SK-N-SH treated with all-trans-retinoic acid at 6 μM for 48 hours (cell line): ENCODE measurements at regions not wholly inside any gene's neighbourhood (a gene's known extent, or its start where the extent isn't known, plus 50 kb on each side); places are given as distances from the start of the nearest gene placed in this dataset.

Experiments used
- ATAC-seq: fragments of 200-7000 bp; cut with Tn5 transposase; 3 replicates; pipeline ENCODE4 v1.9.1; 2020; ENCODE audit warnings: mild to moderate bottlenecking, moderate library complexity
- ARNTL ChIP-seq: fragments of 450-650 bp; formaldehyde crosslinking; IDR thresholded peaks from 2 replicates; pipeline ENCODE4 v1.5.0; 2020; ENCODE audit warnings: low read depth, mild to moderate bottlenecking, moderate library complexity, borderline replicate concordance
- ESRRG ChIP-seq: fragments of 250-450 bp; sonication (Bioruptor Pico); IDR thresholded peaks from 2 replicates; pipeline ENCODE4 v1.6.1; 2021; ENCODE audit warnings: mild to moderate bottlenecking
- GLIS3 ChIP-seq: fragments of 250-450 bp; sonication (Bioruptor Pico); IDR thresholded peaks from 2 replicates; pipeline ENCODE4 v1.5.0; 2020; ENCODE audit warnings: mild to moderate bottlenecking, moderate library complexity
- ISL1 ChIP-seq: fragments of 250-450 bp; sonication (Bioruptor Pico); IDR thresholded peaks from 2 replicates; pipeline ENCODE4 v2.1.2; 2022; ENCODE audit warnings: mild to moderate bottlenecking, moderate library complexity
- OSR1 ChIP-seq: fragments of 250-450 bp; sonication (Bioruptor Pico); IDR thresholded peaks from 2 replicates; pipeline ENCODE4 v1.8.0; 2022; ENCODE audit warnings: moderate library complexity, mild to moderate bottlenecking, inconsistent platforms
- PPARA ChIP-seq: fragments of 250-450 bp; sonication (Bioruptor Pico); IDR thresholded peaks from 2 replicates; pipeline ENCODE4 v1.5.0; 2020; ENCODE audit warnings: mild to moderate bottlenecking, borderline replicate concordance
- RARB ChIP-seq: fragments of 250-450 bp; sonication (Bioruptor Pico); IDR thresholded peaks from 2 replicates; pipeline ENCODE4 v1.8.0; 2021; ENCODE audit warnings: mild to moderate bottlenecking, moderate library complexity
- SNAI2 ChIP-seq: fragments of 250-450 bp; sonication (Bioruptor Pico); IDR thresholded peaks from 2 replicates; pipeline ENCODE4 v1.5.0; 2020; ENCODE audit warnings: mild to moderate bottlenecking, moderate library complexity
- TCF4 ChIP-seq: fragments of 250-450 bp; sonication (Bioruptor Pico); IDR thresholded peaks from 2 replicates; pipeline ENCODE4 v1.8.0; 2021; ENCODE audit warnings: mild to moderate bottlenecking, moderate library complexity, borderline replicate concordance
- TOX ChIP-seq: fragments of 250-450 bp; sonication (Bioruptor Pico); IDR thresholded peaks from 2 replicates; pipeline ENCODE4 v1.8.0; 2021; ENCODE audit warnings: mild to moderate bottlenecking, moderate library complexity, borderline replicate concordance
- ZC3H10 ChIP-seq: fragments of 250-450 bp; sonication (Bioruptor Pico); IDR thresholded peaks from 2 replicates; pipeline ENCODE4 v1.5.1; 2021; ENCODE audit warnings: mild to moderate bottlenecking, moderate library complexity
- ZFP30 ChIP-seq: fragments of 450-650 bp; formaldehyde crosslinking; IDR thresholded peaks from 2 replicates; pipeline ENCODE4 v1.5.0; 2022; ENCODE audit warnings: mild to moderate bottlenecking, moderate library complexity
- ZNF565 ChIP-seq: fragments of 450-650 bp; formaldehyde crosslinking; conservative IDR thresholded peaks from 2 replicates; pipeline ENCODE4 v1.5.0; 2020; ENCODE audit warnings: low read depth, mild to moderate bottlenecking, moderate library complexity
- ZNF70 ChIP-seq: fragments of 450-650 bp; formaldehyde crosslinking; IDR thresholded peaks from 2 replicates; pipeline ENCODE4 v1.5.0; 2020; ENCODE audit warnings: mild to moderate bottlenecking, moderate library complexity
- ZNF8 ChIP-seq: fragments of 450-650 bp; formaldehyde crosslinking; IDR thresholded peaks from 2 replicates; pipeline ENCODE4 v1.5.0; 2020; ENCODE audit warnings: mild to moderate bottlenecking, moderate library complexity
- TF ChIP-seq, protein P1 (sequence below): fragments of 250-450 bp; sonication (Bioruptor Pico); IDR thresholded peaks from 2 replicates; pipeline ENCODE4 v1.8.0; 2020; ENCODE audit warnings: mild to moderate bottlenecking, moderate library complexity, borderline replicate concordance
- TF ChIP-seq, protein P2 (sequence below): fragments of 250-450 bp; sonication (Bioruptor Pico); IDR thresholded peaks from 2 replicates; pipeline ENCODE4 v1.5.0; 2020; ENCODE audit warnings: mild to moderate bottlenecking, moderate library complexity
- TF ChIP-seq, protein P3 (sequence below): fragments of 250-450 bp; sonication (Bioruptor Pico); IDR thresholded peaks from 2 replicates; pipeline ENCODE4 v1.5.1; 2021; ENCODE audit warnings: mild to moderate bottlenecking, moderate library complexity
- TF ChIP-seq, protein P4 (sequence below): fragments of 250-450 bp; sonication (Bioruptor Pico); IDR thresholded peaks from 2 replicates; pipeline ENCODE4 v1.8.0; 2021; ENCODE audit warnings: low read depth, mild to moderate bottlenecking, moderate library complexity, borderline replicate concordance

DNA sequence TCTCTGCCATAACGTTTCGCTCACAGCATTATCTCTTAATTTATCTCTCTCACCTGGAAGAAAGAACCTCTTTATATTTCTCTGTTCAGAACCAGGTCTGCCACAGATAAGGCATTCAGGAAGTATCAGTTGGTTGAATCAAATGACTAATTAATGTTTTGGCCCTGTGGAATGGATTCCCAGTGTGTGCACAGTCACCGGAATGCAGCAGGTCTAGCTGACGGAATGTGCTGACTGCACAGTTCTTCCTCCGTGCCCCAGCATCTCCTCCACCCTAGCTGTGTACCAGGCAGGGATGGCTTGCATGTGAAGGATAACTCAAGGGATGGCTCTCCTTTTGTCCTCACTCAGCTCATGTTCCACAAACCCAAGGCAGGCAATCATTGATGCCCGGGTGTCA, 141.8 kb upstream of the MSX1 start:
- TF ChIP-seq ZC3H10 (CRISPR knock-in tag) (no peak), PPARA (CRISPR knock-in tag) (no peak), SNAI2 (CRISPR knock-in tag) (no peak), ESRRG (no peak), ZFP30 (CRISPR knock-in tag) (no peak), ZNF70 (CRISPR knock-in tag) (no peak), TCF4 (no peak), TOX (CRISPR knock-in tag) (no peak), ARNTL (CRISPR knock-in tag) (no peak), ZNF8 (CRISPR knock-in tag) (no peak)
- TF ChIP-seq, protein P1, sequence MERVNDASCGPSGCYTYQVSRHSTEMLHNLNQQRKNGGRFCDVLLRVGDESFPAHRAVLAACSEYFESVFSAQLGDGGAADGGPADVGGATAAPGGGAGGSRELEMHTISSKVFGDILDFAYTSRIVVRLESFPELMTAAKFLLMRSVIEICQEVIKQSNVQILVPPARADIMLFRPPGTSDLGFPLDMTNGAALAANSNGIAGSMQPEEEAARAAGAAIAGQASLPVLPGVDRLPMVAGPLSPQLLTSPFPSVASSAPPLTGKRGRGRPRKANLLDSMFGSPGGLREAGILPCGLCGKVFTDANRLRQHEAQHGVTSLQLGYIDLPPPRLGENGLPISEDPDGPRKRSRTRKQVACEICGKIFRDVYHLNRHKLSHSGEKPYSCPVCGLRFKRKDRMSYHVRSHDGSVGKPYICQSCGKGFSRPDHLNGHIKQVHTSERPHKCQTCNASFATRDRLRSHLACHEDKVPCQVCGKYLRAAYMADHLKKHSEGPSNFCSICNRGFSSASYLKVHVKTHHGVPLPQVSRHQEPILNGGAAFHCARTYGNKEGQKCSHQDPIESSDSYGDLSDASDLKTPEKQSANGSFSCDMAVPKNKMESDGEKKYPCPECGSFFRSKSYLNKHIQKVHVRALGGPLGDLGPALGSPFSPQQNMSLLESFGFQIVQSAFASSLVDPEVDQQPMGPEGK: no peak
- TF ChIP-seq, protein P2, sequence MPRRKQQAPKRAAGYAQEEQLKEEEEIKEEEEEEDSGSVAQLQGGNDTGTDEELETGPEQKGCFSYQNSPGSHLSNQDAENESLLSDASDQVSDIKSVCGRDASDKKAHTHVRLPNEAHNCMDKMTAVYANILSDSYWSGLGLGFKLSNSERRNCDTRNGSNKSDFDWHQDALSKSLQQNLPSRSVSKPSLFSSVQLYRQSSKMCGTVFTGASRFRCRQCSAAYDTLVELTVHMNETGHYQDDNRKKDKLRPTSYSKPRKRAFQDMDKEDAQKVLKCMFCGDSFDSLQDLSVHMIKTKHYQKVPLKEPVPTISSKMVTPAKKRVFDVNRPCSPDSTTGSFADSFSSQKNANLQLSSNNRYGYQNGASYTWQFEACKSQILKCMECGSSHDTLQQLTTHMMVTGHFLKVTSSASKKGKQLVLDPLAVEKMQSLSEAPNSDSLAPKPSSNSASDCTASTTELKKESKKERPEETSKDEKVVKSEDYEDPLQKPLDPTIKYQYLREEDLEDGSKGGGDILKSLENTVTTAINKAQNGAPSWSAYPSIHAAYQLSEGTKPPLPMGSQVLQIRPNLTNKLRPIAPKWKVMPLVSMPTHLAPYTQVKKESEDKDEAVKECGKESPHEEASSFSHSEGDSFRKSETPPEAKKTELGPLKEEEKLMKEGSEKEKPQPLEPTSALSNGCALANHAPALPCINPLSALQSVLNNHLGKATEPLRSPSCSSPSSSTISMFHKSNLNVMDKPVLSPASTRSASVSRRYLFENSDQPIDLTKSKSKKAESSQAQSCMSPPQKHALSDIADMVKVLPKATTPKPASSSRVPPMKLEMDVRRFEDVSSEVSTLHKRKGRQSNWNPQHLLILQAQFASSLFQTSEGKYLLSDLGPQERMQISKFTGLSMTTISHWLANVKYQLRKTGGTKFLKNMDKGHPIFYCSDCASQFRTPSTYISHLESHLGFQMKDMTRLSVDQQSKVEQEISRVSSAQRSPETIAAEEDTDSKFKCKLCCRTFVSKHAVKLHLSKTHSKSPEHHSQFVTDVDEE (CRISPR knock-in tag): no peak
- no peak for ATAC-seq

DNA sequence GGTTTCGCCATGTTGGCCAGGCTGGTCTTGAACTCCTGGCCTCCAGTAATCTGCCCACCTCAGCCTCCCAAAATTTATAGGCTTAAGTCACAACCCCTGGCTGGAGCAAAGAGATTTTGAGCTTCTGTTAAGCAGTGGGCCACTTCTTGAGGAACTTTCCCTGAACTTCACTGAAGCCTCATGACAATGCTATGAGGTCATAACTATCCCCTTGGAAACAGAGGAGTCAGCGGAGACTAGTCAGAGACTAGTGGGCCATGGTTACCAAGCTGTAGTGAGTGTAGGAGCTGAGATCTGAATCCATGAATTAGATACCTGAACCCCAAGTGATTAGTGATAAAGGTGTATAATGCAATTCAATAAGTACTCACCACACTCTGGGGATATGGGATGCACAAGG, 145.1 kb upstream of the MSX1 start:
- peak; percentile 61 for ATAC-seq
- TF ChIP-seq ISL1 (no peak), ZNF8 (CRISPR knock-in tag) (no peak), GLIS3 (CRISPR knock-in tag) (no peak), RARB (CRISPR knock-in tag) (no peak)
- TF ChIP-seq, protein P1: no peak

DNA sequence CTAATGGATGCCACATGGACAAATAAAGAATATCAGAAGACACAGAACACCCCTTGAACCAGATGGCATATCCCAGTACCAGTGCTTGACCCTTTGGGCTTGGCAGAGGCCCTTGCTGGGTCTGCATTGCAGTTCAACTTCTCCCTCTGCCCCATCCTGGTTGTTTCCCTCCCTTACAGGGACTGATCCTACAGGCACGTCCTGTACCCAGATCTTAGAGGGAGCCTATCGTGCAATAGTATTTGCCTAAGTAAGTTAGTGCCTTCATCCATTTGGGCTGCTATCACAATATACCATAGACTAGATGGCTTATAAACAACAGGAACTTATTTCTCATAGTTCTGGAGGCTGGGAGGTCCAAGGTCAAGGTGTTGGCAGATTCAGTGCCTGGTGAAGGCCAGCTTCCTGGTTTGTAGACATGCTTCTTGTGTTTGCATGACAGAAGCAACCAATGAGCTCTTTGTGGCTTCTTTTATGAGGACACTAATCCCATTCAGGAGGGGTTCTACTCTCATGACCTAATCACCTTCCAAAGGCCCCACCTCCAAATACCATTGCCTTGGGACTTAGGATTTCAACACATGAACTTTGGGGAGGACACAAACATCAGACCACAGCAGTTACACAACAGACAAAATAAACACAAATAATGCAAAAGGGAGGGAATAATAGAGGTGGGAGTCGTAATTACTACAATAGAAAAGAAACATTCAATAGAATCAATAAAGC, 146.5 kb upstream of the MSX1 start:
- ATAC-seq: no peak
- TF ChIP-seq ESRRG: no peak
- TF ChIP-seq, protein P1: no peak
- no peak for TF ChIP-seq ZFP30 (CRISPR knock-in tag)
- no peak for TF ChIP-seq ZNF8 (CRISPR knock-in tag)
- TF ChIP-seq ZC3H10 (CRISPR knock-in tag): no peak
- no peak for TF ChIP-seq GLIS3 (CRISPR knock-in tag)
- TF ChIP-seq SNAI2 (CRISPR knock-in tag): no peak
- TF ChIP-seq TCF4: no peak
- TF ChIP-seq ZNF565 (CRISPR knock-in tag): no peak
- no peak for TF ChIP-seq ZNF70 (CRISPR knock-in tag)
- TF ChIP-seq RARB (CRISPR knock-in tag): no peak
- TF ChIP-seq PPARA (CRISPR knock-in tag): no peak
- TF ChIP-seq OSR1 (CRISPR knock-in tag): no peak
- TF ChIP-seq, protein P3, sequence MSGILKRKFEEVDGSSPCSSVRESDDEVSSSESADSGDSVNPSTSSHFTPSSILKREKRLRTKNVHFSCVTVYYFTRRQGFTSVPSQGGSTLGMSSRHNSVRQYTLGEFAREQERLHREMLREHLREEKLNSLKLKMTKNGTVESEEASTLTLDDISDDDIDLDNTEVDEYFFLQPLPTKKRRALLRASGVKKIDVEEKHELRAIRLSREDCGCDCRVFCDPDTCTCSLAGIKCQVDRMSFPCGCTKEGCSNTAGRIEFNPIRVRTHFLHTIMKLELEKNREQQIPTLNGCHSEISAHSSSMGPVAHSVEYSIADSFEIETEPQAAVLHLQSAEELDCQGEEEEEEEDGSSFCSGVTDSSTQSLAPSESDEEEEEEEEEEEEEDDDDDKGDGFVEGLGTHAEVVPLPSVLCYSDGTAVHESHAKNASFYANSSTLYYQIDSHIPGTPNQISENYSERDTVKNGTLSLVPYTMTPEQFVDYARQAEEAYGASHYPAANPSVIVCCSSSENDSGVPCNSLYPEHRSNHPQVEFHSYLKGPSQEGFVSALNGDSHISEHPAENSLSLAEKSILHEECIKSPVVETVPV (CRISPR knock-in tag): no peak
- TF ChIP-seq, protein P4, sequence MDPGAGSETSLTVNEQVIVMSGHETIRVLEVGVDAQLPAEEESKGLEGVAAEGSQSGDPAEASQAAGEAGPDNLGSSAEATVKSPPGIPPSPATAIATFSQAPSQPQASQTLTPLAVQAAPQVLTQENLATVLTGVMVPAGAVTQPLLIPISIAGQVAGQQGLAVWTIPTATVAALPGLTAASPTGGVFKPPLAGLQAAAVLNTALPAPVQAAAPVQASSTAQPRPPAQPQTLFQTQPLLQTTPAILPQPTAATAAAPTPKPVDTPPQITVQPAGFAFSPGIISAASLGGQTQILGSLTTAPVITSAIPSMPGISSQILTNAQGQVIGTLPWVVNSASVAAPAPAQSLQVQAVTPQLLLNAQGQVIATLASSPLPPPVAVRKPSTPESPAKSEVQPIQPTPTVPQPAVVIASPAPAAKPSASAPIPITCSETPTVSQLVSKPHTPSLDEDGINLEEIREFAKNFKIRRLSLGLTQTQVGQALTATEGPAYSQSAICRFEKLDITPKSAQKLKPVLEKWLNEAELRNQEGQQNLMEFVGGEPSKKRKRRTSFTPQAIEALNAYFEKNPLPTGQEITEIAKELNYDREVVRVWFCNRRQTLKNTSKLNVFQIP (CRISPR knock-in tag): no peak
- TF ChIP-seq, protein P2 (CRISPR knock-in tag): no peak
- TF ChIP-seq ISL1: no peak
